ENCODE measurements at regions not wholly inside any gene's neighbourhood (a gene's known extent, or its start where the extent isn't known, plus 50 kb on each side); places are given as distances from the start of the nearest gene placed in this dataset.

DNA sequence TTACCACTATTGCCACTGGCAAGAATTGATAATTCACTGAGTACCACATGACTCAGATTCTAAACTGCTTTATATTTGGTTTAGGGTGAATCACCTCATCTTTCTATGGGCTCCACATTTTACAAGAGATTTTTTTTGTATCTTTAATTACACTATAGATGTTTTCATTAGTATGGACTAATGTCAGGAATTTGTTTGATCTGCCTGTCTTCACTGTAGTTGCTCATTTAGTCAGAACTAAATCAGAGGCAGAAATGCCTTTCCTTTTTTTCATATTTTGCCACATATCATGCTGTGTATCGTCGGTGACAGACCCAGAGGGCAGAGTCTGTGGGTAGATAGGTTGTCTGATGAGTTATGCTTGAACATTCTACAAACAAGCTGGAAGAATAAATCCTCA is 524.1 kb downstream of the METTL15 start:
- no peak for ATAC-seq
- TF ChIP-seq ZFP3 (CRISPR knock-in tag; IDR thresholded peaks at IDR 0.05) (no peak), ZNF70 (CRISPR knock-in tag; IDR thresholded peaks at IDR 0.05) (no peak), ZC3H10 (CRISPR knock-in tag; IDR thresholded peaks at IDR 0.05) (no peak), ZNF565 (CRISPR knock-in tag; conservative IDR thresholded peaks at IDR 0.05; ENCODE audit: low read depth) (no peak), BACH2 (CRISPR knock-in tag; IDR thresholded peaks at IDR 0.05; ENCODE audit: borderline replicate concordance) (no peak), GLIS3 (CRISPR knock-in tag; IDR thresholded peaks at IDR 0.05) (no peak), OSR1 (CRISPR knock-in tag; IDR thresholded peaks at IDR 0.05) (no peak)
- TF ChIP-seq, protein P1, sequence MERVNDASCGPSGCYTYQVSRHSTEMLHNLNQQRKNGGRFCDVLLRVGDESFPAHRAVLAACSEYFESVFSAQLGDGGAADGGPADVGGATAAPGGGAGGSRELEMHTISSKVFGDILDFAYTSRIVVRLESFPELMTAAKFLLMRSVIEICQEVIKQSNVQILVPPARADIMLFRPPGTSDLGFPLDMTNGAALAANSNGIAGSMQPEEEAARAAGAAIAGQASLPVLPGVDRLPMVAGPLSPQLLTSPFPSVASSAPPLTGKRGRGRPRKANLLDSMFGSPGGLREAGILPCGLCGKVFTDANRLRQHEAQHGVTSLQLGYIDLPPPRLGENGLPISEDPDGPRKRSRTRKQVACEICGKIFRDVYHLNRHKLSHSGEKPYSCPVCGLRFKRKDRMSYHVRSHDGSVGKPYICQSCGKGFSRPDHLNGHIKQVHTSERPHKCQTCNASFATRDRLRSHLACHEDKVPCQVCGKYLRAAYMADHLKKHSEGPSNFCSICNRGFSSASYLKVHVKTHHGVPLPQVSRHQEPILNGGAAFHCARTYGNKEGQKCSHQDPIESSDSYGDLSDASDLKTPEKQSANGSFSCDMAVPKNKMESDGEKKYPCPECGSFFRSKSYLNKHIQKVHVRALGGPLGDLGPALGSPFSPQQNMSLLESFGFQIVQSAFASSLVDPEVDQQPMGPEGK (CRISPR knock-in tag; IDR thresholded peaks at IDR 0.05; ENCODE audit: borderline replicate concordance), result no peak
- TF ChIP-seq, protein P2, sequence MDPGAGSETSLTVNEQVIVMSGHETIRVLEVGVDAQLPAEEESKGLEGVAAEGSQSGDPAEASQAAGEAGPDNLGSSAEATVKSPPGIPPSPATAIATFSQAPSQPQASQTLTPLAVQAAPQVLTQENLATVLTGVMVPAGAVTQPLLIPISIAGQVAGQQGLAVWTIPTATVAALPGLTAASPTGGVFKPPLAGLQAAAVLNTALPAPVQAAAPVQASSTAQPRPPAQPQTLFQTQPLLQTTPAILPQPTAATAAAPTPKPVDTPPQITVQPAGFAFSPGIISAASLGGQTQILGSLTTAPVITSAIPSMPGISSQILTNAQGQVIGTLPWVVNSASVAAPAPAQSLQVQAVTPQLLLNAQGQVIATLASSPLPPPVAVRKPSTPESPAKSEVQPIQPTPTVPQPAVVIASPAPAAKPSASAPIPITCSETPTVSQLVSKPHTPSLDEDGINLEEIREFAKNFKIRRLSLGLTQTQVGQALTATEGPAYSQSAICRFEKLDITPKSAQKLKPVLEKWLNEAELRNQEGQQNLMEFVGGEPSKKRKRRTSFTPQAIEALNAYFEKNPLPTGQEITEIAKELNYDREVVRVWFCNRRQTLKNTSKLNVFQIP (CRISPR knock-in tag; IDR thresholded peaks at IDR 0.05; ENCODE audit: borderline replicate concordance, low read depth), result no peak
- TF ChIP-seq, protein P3, sequence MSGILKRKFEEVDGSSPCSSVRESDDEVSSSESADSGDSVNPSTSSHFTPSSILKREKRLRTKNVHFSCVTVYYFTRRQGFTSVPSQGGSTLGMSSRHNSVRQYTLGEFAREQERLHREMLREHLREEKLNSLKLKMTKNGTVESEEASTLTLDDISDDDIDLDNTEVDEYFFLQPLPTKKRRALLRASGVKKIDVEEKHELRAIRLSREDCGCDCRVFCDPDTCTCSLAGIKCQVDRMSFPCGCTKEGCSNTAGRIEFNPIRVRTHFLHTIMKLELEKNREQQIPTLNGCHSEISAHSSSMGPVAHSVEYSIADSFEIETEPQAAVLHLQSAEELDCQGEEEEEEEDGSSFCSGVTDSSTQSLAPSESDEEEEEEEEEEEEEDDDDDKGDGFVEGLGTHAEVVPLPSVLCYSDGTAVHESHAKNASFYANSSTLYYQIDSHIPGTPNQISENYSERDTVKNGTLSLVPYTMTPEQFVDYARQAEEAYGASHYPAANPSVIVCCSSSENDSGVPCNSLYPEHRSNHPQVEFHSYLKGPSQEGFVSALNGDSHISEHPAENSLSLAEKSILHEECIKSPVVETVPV (CRISPR knock-in tag; IDR thresholded peaks at IDR 0.05), result no peak

DNA sequence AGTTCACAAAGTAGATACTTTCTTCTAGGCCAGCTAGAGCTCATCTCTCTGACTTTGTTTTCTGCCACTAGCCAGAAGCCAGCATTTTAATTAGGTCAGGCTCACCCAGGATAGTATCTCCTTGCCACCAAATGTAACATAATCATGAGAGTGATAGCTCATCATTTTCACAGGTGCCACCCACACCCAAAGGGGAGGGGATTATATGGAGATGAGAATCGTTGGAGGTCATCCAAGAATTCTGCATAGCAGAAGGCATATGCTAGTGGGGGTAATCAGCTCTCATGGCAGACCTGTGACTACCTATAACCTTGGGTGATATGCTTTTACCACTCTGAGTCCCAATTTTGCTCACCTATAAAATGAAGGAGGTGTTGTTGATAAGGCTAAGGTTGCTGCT is 523.0 kb downstream of the METTL15 start:
- ATAC-seq, result no peak
- TF ChIP-seq ZNF70 (CRISPR knock-in tag; IDR thresholded peaks at IDR 0.05) (no peak), OSR1 (CRISPR knock-in tag; IDR thresholded peaks at IDR 0.05) (no peak), ZFP3 (CRISPR knock-in tag; IDR thresholded peaks at IDR 0.05) (no peak), ZFP30 (CRISPR knock-in tag; IDR thresholded peaks at IDR 0.05) (no peak), CSDC2 (CRISPR knock-in tag; IDR thresholded peaks at IDR 0.05) (no peak), BACH2 (CRISPR knock-in tag; IDR thresholded peaks at IDR 0.05; ENCODE audit: borderline replicate concordance) (no peak), ARNTL (CRISPR knock-in tag; IDR thresholded peaks at IDR 0.05; ENCODE audit: borderline replicate concordance, low read depth) (no peak), ISL1 (CRISPR knock-in tag; IDR thresholded peaks at IDR 0.05) (no peak), TOX (CRISPR knock-in tag; IDR thresholded peaks at IDR 0.05; ENCODE audit: borderline replicate concordance) (no peak), RARB (CRISPR knock-in tag; IDR thresholded peaks at IDR 0.05) (no peak), TCF4 (CRISPR knock-in tag; IDR thresholded peaks at IDR 0.05; ENCODE audit: borderline replicate concordance) (no peak), GLIS3 (CRISPR knock-in tag; IDR thresholded peaks at IDR 0.05) (no peak), ZNF8 (CRISPR knock-in tag; IDR thresholded peaks at IDR 0.05) (no peak), SNAI2 (CRISPR knock-in tag; IDR thresholded peaks at IDR 0.05) (no peak), ZNF565 (CRISPR knock-in tag; conservative IDR thresholded peaks at IDR 0.05; ENCODE audit: low read depth) (no peak), ZC3H10 (CRISPR knock-in tag; IDR thresholded peaks at IDR 0.05) (no peak)
- TF ChIP-seq, protein P2 (CRISPR knock-in tag; IDR thresholded peaks at IDR 0.05; ENCODE audit: borderline replicate concordance, low read depth), result no peak
- TF ChIP-seq, protein P1 (CRISPR knock-in tag; IDR thresholded peaks at IDR 0.05; ENCODE audit: borderline replicate concordance), result no peak

DNA sequence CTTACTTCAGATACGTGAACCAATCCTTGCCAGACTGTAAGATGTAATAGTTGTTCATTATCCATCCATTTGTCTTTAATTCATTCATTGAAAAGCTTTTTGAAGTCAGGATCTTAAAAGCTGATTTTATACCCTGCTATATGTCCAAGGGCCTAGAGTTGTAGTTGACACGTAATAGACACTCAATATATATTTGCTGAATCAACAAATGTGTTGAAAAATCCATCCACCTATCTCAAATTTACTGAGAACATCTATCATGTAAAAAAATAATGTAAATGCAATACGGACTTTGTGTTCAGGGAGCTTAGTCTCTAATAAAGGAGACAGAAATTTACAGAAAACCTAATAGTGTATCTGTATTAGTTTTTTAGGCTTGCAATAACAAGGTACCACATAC is 521.0 kb downstream of the METTL15 start:
- no peak for ATAC-seq
- no peak for TF ChIP-seq ARNTL (CRISPR knock-in tag; IDR thresholded peaks at IDR 0.05; ENCODE audit: borderline replicate concordance, low read depth)
- no peak for TF ChIP-seq ZNF70 (CRISPR knock-in tag; IDR thresholded peaks at IDR 0.05)
- TF ChIP-seq ZNF8 (CRISPR knock-in tag; IDR thresholded peaks at IDR 0.05), result no peak
- no peak for TF ChIP-seq ZFP3 (CRISPR knock-in tag; IDR thresholded peaks at IDR 0.05)
- TF ChIP-seq, protein P2 (CRISPR knock-in tag; IDR thresholded peaks at IDR 0.05; ENCODE audit: borderline replicate concordance, low read depth), result no peak
- no peak for TF ChIP-seq ISL1 (CRISPR knock-in tag; IDR thresholded peaks at IDR 0.05)
- TF ChIP-seq, protein P4, sequence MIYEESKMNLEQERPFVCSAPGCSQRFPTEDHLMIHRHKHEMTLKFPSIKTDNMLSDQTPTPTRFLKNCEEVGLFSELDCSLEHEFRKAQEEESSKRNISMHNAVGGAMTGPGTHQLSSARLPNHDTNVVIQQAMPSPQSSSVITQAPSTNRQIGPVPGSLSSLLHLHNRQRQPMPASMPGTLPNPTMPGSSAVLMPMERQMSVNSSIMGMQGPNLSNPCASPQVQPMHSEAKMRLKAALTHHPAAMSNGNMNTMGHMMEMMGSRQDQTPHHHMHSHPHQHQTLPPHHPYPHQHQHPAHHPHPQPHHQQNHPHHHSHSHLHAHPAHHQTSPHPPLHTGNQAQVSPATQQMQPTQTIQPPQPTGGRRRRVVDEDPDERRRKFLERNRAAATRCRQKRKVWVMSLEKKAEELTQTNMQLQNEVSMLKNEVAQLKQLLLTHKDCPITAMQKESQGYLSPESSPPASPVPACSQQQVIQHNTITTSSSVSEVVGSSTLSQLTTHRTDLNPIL (CRISPR knock-in tag; IDR thresholded peaks at IDR 0.05; ENCODE audit: low read depth), result no peak
- TF ChIP-seq ZC3H10 (CRISPR knock-in tag; IDR thresholded peaks at IDR 0.05), result no peak
- no peak for TF ChIP-seq OSR1 (CRISPR knock-in tag; IDR thresholded peaks at IDR 0.05)
- no peak for TF ChIP-seq ESRRG (CRISPR knock-in tag; IDR thresholded peaks at IDR 0.05)
- no peak for TF ChIP-seq SNAI2 (CRISPR knock-in tag; IDR thresholded peaks at IDR 0.05)
- no peak for TF ChIP-seq PPARA (CRISPR knock-in tag; IDR thresholded peaks at IDR 0.05; ENCODE audit: borderline replicate concordance)
- no peak for TF ChIP-seq ZNF565 (CRISPR knock-in tag; conservative IDR thresholded peaks at IDR 0.05; ENCODE audit: low read depth)
- TF ChIP-seq BACH2 (CRISPR knock-in tag; IDR thresholded peaks at IDR 0.05; ENCODE audit: borderline replicate concordance), result no peak
- TF ChIP-seq, protein P1 (CRISPR knock-in tag; IDR thresholded peaks at IDR 0.05; ENCODE audit: borderline replicate concordance), result no peak
